Nephron progenitor cell (in vitro differentiated cells): ENCODE measurements at regions not wholly inside any gene's neighbourhood (a gene's known extent, or its start where the extent isn't known, plus 50 kb on each side); places are given as distances from the start of the nearest gene placed in this dataset.
"Not testable (repeated sequence)": the region's sequence is repeated elsewhere in the genome, so short reads cannot be mapped to it uniquely, and the experiment has no call there.

ENCODE experiments used
- DNase-seq: peaks from one replicate; pipeline ENCODE4 v3.0.0; 2021
- H3K27ac Mint-ChIP-seq: 2 replicates; pipeline ENCODE4 v1.8.0; 2021; ENCODE audit warnings: mild to moderate bottlenecking, moderate library complexity, mixed read lengths
- H3K27me3 Mint-ChIP-seq: 2 replicates; pipeline ENCODE4 v1.8.0; 2021; ENCODE audit warnings: mild to moderate bottlenecking, low read depth, mixed read lengths; ENCODE audit not compliant: poor library complexity
- H3K36me3 Mint-ChIP-seq: 2 replicates; pipeline ENCODE4 v1.8.0; 2021; ENCODE audit warnings: low read depth, mixed read lengths
- H3K4me1 Mint-ChIP-seq: 2 replicates; pipeline ENCODE4 v1.8.0; 2021; ENCODE audit warnings: mixed read lengths
- H3K4me3 Mint-ChIP-seq: 2 replicates; pipeline ENCODE4 v1.8.0; 2021; ENCODE audit warnings: mild to moderate bottlenecking, moderate library complexity, mixed read lengths
- H3K9me3 Mint-ChIP-seq: 2 replicates; pipeline ENCODE4 v1.8.0; 2021; ENCODE audit warnings: mild to moderate bottlenecking, moderate library complexity, mixed read lengths
- TF ChIP-seq, protein P1 (sequence below): fragments of 200-600 bp; sonication (generic); IDR thresholded peaks from 2 replicates; pipeline ENCODE4 v1.5.0; 2021; ENCODE audit warnings: antibody characterized with exemption

DNA sequence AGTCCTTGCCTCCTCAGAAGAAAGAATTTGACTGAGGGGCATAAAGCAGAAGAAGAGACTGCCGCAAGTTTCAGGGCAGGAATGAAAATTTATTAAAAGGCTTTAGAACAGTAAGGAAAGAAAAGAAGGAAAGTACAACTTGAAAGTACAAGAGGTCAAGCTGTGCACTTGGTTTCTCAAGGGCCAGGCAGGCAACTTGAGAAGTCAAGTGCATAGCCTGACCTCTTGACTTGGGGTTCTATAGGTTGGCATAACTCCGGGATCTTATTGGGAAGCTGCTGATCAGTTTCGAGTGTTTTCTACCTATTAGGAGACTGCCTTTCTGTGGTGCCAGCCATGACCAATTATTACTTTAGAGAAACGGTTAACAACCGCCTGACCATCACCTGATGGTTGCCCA is 237.0 kb upstream of the RGS17 start:
- no peaks in the 10 kb centered on the region for H3K36me3 Mint-ChIP-seq
- H3K27me3 Mint-ChIP-seq = no peaks in the 10 kb centered on the region
- no peaks in the 10 kb centered on the region for H3K9me3 Mint-ChIP-seq
- TF ChIP-seq, protein P1, sequence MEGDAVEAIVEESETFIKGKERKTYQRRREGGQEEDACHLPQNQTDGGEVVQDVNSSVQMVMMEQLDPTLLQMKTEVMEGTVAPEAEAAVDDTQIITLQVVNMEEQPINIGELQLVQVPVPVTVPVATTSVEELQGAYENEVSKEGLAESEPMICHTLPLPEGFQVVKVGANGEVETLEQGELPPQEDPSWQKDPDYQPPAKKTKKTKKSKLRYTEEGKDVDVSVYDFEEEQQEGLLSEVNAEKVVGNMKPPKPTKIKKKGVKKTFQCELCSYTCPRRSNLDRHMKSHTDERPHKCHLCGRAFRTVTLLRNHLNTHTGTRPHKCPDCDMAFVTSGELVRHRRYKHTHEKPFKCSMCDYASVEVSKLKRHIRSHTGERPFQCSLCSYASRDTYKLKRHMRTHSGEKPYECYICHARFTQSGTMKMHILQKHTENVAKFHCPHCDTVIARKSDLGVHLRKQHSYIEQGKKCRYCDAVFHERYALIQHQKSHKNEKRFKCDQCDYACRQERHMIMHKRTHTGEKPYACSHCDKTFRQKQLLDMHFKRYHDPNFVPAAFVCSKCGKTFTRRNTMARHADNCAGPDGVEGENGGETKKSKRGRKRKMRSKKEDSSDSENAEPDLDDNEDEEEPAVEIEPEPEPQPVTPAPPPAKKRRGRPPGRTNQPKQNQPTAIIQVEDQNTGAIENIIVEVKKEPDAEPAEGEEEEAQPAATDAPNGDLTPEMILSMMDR = no peak
- H3K27ac Mint-ChIP-seq = no peak overlapping the region
- no peak overlapping the region for H3K4me3 Mint-ChIP-seq
- no peak for DNase-seq
- no peaks in the 10 kb centered on the region for H3K4me1 Mint-ChIP-seq

DNA sequence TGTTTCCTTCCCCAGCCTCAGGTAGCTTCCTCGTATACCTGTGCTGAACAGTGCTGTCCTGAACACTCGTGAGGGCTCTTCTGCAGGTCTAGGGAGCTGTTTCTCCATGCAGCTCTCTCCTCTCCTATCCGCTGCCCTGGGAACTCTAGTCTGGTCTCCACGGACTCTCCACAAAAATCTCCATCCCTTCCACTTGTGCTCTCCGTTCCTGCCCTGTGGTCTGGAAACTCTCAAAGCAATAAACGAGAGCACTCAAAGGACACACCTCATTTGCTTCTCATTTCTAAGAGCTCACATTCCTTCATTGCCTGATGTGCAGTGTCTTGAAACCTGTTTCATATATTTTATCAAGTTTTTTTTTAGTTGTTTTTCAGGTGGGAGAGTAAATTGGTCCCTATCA is 235.9 kb upstream of the RGS17 start:
- H3K27ac Mint-ChIP-seq = no peak overlapping the region
- H3K36me3 Mint-ChIP-seq = no peaks in the 10 kb centered on the region
- no peaks in the 10 kb centered on the region for H3K27me3 Mint-ChIP-seq
- no peak for DNase-seq
- H3K4me3 Mint-ChIP-seq = no peak overlapping the region
- TF ChIP-seq, protein P1 = no peak
- no peaks in the 10 kb centered on the region for H3K9me3 Mint-ChIP-seq
- no peaks in the 10 kb centered on the region for H3K4me1 Mint-ChIP-seq

DNA sequence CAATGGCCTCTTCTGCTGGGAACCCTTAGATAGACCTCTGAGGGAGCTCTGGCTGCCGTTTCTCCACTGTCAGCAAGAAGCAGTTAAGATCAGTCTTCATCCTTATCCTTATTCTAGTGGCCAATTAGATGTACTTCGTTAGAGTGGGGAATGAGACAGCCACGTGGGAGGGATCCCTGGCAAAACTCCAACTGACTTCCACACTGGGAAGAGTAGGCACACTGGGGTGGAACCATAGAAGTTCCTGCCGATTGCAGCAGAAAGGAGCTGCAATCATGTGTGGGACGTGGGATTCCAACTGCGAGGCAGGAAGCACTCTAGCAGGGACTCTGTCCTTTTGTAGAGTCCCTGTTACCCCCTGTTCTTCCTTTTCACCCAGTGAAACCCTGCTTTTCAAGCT is 226.3 kb upstream of the RGS17 start:
- Mint-ChIP-seq H3K27me3 (peaks cover 3% of the 10 kb centered on the region), H3K9me3 (peaks cover 8% of the 10 kb centered on the region), H3K36me3 (no peaks in the 10 kb centered on the region), H3K27ac (no peak overlapping the region), H3K4me1 (no peaks in the 10 kb centered on the region), H3K4me3 (no peak overlapping the region)
- DNase-seq = no peak
- TF ChIP-seq, protein P1 = no peak

DNA sequence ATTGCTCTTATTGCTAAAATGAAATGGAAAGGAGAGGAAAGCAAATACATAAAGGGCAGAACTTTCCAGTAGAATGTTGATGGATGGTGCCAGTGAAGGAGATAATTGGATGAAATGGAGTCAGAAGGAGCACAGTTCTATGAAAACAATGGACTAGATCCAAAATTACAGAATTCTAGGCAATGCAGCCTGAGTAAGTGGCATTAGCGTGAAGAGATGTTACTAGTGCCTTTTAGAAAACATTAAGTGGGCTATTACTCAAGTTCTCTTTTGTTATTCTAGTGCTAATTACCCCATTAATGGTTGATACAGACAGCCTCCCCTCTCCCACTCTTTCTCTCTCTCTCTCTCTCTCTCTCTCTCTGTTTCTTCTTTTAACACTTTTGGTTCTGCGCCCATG is 209.5 kb upstream of the RGS17 start:
- no peak for DNase-seq
- TF ChIP-seq, protein P1 = no peak
- no peak overlapping the region for H3K27ac Mint-ChIP-seq
- H3K4me1 Mint-ChIP-seq = no peaks in the 10 kb centered on the region
- peaks cover 3% of the 10 kb centered on the region for H3K27me3 Mint-ChIP-seq
- H3K36me3 Mint-ChIP-seq = no peaks in the 10 kb centered on the region
- H3K4me3 Mint-ChIP-seq = no peak overlapping the region
- peaks cover 21% of the 10 kb centered on the region for H3K9me3 Mint-ChIP-seq

DNA sequence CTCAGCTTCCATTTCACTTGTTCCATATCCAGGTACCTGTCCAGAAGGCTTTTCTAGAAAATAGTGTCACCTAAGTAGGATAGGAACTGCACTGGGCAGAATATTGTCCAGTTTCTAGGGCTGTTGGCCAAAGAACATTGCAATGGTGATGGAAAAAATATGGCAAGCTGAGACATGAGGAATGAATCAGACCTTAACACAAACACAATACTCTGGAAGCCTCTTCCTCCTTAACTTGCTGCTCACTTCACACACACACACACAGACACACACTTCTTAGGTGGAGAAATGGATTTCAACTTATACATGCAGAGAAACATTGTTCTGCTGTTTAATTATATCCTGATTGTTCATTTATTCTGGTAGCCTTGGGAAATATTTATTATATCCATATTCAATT is 203.0 kb upstream of the RGS17 start:
- peaks cover 4% of the 10 kb centered on the region for H3K27me3 Mint-ChIP-seq

DNA sequence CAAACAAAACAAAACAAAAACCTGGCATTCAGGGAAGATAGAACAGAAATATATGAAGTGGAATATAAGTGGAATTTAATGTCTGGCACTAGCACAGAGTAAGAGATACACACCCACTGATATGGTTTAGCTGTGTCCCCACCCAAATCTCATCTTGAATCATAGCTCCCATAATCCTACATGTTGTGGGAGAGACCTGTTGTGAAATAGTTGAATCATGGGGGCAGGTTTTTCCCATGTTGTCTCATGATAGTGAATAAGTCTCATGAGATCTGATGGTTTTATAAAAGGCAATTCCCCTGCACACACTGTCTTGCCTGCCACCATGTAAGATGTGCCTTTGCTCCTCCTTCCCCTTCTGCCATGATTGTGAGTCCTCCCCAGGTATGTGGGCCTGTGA is 200.1 kb upstream of the RGS17 start:
- H3K36me3 Mint-ChIP-seq, H3K27me3 Mint-ChIP-seq, H3K4me1 Mint-ChIP-seq, H3K27ac Mint-ChIP-seq, H3K9me3 Mint-ChIP-seq, DNase-seq, H3K4me3 Mint-ChIP-seq: not testable (repeated sequence)

More for the DNA sequence above, 203.0 kb upstream of the RGS17 start:
- H3K27ac Mint-ChIP-seq = no peak overlapping the region
- no peaks in the 10 kb centered on the region for H3K4me1 Mint-ChIP-seq
- H3K36me3 Mint-ChIP-seq = no peaks in the 10 kb centered on the region
- H3K9me3 Mint-ChIP-seq = peaks cover 21% of the 10 kb centered on the region
- TF ChIP-seq, protein P1 = no peak
- no peak for DNase-seq
- no peak overlapping the region for H3K4me3 Mint-ChIP-seq
